SK-N-SH treated with all-trans-retinoic acid at 6 μM for 48 hours (cell line): ENCODE measurements at regions not wholly inside any gene's neighbourhood (a gene's known extent, or its start where the extent isn't known, plus 50 kb on each side); places are given as distances from the start of the nearest gene placed in this dataset.

Source experiments
- ATAC-seq: fragments of 200-7000 bp; cut with Tn5 transposase; 3 replicates; pipeline ENCODE4 v1.9.1; 2020; ENCODE audit warnings: mild to moderate bottlenecking, moderate library complexity
- ARNTL ChIP-seq: fragments of 450-650 bp; formaldehyde crosslinking; IDR thresholded peaks from 2 replicates; pipeline ENCODE4 v1.5.0; 2020; ENCODE audit warnings: low read depth, mild to moderate bottlenecking, moderate library complexity, borderline replicate concordance
- BACH2 ChIP-seq: fragments of 250-450 bp; sonication (Bioruptor Pico); IDR thresholded peaks from 2 replicates; pipeline ENCODE4 v1.9.0; 2021; ENCODE audit warnings: mild to moderate bottlenecking, borderline replicate concordance
- CSDC2 ChIP-seq: fragments of 250-450 bp; sonication (Bioruptor Pico); IDR thresholded peaks from 2 replicates; pipeline ENCODE4 v1.5.0; 2020; ENCODE audit warnings: mild to moderate bottlenecking, moderate library complexity
- ESRRG ChIP-seq: fragments of 250-450 bp; sonication (Bioruptor Pico); IDR thresholded peaks from 2 replicates; pipeline ENCODE4 v1.6.1; 2021; ENCODE audit warnings: mild to moderate bottlenecking
- GLIS3 ChIP-seq: fragments of 250-450 bp; sonication (Bioruptor Pico); IDR thresholded peaks from 2 replicates; pipeline ENCODE4 v1.5.0; 2020; ENCODE audit warnings: mild to moderate bottlenecking, moderate library complexity
- ISL1 ChIP-seq: fragments of 250-450 bp; sonication (Bioruptor Pico); IDR thresholded peaks from 2 replicates; pipeline ENCODE4 v2.1.2; 2022; ENCODE audit warnings: mild to moderate bottlenecking, moderate library complexity
- OSR1 ChIP-seq: fragments of 250-450 bp; sonication (Bioruptor Pico); IDR thresholded peaks from 2 replicates; pipeline ENCODE4 v1.8.0; 2022; ENCODE audit warnings: moderate library complexity, mild to moderate bottlenecking, inconsistent platforms
- PPARA ChIP-seq: fragments of 250-450 bp; sonication (Bioruptor Pico); IDR thresholded peaks from 2 replicates; pipeline ENCODE4 v1.5.0; 2020; ENCODE audit warnings: mild to moderate bottlenecking, borderline replicate concordance
- RARB ChIP-seq: fragments of 250-450 bp; sonication (Bioruptor Pico); IDR thresholded peaks from 2 replicates; pipeline ENCODE4 v1.8.0; 2021; ENCODE audit warnings: mild to moderate bottlenecking, moderate library complexity
- SNAI2 ChIP-seq: fragments of 250-450 bp; sonication (Bioruptor Pico); IDR thresholded peaks from 2 replicates; pipeline ENCODE4 v1.5.0; 2020; ENCODE audit warnings: mild to moderate bottlenecking, moderate library complexity
- TCF4 ChIP-seq: fragments of 250-450 bp; sonication (Bioruptor Pico); IDR thresholded peaks from 2 replicates; pipeline ENCODE4 v1.8.0; 2021; ENCODE audit warnings: mild to moderate bottlenecking, moderate library complexity, borderline replicate concordance
- TOX ChIP-seq: fragments of 250-450 bp; sonication (Bioruptor Pico); IDR thresholded peaks from 2 replicates; pipeline ENCODE4 v1.8.0; 2021; ENCODE audit warnings: mild to moderate bottlenecking, moderate library complexity, borderline replicate concordance
- ZC3H10 ChIP-seq: fragments of 250-450 bp; sonication (Bioruptor Pico); IDR thresholded peaks from 2 replicates; pipeline ENCODE4 v1.5.1; 2021; ENCODE audit warnings: mild to moderate bottlenecking, moderate library complexity
- ZFP3 ChIP-seq: fragments of 250-450 bp; sonication (Bioruptor Pico); IDR thresholded peaks from 2 replicates; pipeline ENCODE4 v1.5.0; 2020; ENCODE audit warnings: mild to moderate bottlenecking, moderate library complexity
- ZFP30 ChIP-seq: fragments of 450-650 bp; formaldehyde crosslinking; IDR thresholded peaks from 2 replicates; pipeline ENCODE4 v1.5.0; 2022; ENCODE audit warnings: mild to moderate bottlenecking, moderate library complexity
- ZNF565 ChIP-seq: fragments of 450-650 bp; formaldehyde crosslinking; conservative IDR thresholded peaks from 2 replicates; pipeline ENCODE4 v1.5.0; 2020; ENCODE audit warnings: low read depth, mild to moderate bottlenecking, moderate library complexity
- ZNF8 ChIP-seq: fragments of 450-650 bp; formaldehyde crosslinking; IDR thresholded peaks from 2 replicates; pipeline ENCODE4 v1.5.0; 2020; ENCODE audit warnings: mild to moderate bottlenecking, moderate library complexity
- TF ChIP-seq, protein P1 (sequence below): fragments of 250-450 bp; sonication (Bioruptor Pico); IDR thresholded peaks from 2 replicates; pipeline ENCODE4 v1.8.0; 2020; ENCODE audit warnings: mild to moderate bottlenecking, moderate library complexity, borderline replicate concordance
- TF ChIP-seq, protein P2 (sequence below): fragments of 250-450 bp; sonication (Bioruptor Pico); IDR thresholded peaks from 2 replicates; pipeline ENCODE4 v1.8.0; 2021; ENCODE audit warnings: low read depth, mild to moderate bottlenecking, moderate library complexity, borderline replicate concordance
- TF ChIP-seq, protein P3 (sequence below): fragments of 250-450 bp; sonication (Bioruptor Pico); IDR thresholded peaks from 2 replicates; pipeline ENCODE4 v1.5.1; 2020; ENCODE audit warnings: low read depth, mild to moderate bottlenecking, moderate library complexity
- TF ChIP-seq, protein P4 (sequence below): fragments of 250-450 bp; sonication (Bioruptor Pico); IDR thresholded peaks from 2 replicates; pipeline ENCODE4 v1.5.1; 2021; ENCODE audit warnings: mild to moderate bottlenecking, moderate library complexity

DNA sequence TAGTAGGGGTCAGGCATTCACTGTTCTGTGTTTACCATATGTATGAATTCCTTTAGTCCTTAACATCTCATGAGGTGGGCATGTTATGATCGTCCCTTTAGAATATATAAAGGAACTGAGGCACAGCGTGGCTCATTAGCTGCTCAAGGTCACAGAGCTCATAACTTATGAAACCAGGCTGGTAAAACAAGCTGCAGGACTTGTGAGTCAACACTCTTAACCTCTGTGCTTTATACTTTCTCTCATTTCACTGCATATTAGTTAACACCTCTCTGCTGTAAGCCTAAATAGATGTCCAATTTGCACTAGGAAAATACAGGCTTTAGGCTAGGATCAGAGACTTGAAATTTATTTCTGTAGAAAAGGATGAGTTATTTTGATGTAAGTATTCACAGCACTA is 180.3 kb upstream of the HDAC9 start:
- TF ChIP-seq ZC3H10 (no peak), TCF4 (CRISPR knock-in tag) (no peak), BACH2 (no peak), ARNTL (CRISPR knock-in tag) (no peak), ESRRG (CRISPR knock-in tag) (no peak), CSDC2 (CRISPR knock-in tag) (no peak)
- TF ChIP-seq, protein P1, sequence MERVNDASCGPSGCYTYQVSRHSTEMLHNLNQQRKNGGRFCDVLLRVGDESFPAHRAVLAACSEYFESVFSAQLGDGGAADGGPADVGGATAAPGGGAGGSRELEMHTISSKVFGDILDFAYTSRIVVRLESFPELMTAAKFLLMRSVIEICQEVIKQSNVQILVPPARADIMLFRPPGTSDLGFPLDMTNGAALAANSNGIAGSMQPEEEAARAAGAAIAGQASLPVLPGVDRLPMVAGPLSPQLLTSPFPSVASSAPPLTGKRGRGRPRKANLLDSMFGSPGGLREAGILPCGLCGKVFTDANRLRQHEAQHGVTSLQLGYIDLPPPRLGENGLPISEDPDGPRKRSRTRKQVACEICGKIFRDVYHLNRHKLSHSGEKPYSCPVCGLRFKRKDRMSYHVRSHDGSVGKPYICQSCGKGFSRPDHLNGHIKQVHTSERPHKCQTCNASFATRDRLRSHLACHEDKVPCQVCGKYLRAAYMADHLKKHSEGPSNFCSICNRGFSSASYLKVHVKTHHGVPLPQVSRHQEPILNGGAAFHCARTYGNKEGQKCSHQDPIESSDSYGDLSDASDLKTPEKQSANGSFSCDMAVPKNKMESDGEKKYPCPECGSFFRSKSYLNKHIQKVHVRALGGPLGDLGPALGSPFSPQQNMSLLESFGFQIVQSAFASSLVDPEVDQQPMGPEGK = no peak
- ATAC-seq = no peak

DNA sequence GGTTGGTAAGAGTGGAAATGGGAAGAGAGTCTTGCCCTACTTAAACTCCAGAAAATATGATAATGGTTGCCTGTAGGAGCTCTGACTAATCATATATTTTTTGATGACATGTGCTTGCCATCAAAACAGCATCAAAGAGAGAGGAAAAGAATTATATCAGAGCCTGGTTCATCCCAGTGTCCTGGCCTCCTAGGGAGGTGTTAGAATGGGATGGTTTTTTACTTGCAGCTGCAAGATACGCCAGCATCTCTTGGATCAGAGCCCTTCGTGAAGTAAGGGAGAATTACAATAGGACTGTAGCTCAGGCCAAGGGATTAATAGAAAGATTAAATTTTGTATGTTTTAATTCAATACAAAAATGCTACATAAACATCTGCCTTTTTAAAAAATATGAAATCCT is 177.6 kb upstream of the HDAC9 start:
- TF ChIP-seq PPARA (no peak), ZNF8 (CRISPR knock-in tag) (no peak), ESRRG (CRISPR knock-in tag) (no peak)
- ATAC-seq = no peak

DNA sequence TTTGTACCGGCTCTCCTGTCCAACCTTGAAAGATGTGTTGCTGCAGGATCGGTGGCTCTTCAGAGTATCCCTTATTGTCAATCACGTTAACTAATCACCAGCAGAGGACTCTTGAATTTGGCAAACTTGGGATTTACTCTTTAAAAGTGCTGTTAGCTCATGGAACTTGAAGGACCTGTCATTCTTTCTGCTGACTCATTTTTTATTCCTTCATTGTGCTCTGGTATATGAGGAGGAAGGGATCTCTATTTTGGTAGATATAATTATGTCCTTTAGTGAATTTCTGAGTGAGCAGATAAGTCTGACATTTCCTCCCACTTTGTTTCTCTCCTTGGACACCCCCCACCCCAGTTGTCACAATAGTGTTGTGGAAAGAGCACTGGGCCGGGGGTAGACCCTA is 175.1 kb upstream of the HDAC9 start:
- no peak for ATAC-seq
- TF ChIP-seq, protein P1 = no peak
- TF ChIP-seq PPARA = no peak

DNA sequence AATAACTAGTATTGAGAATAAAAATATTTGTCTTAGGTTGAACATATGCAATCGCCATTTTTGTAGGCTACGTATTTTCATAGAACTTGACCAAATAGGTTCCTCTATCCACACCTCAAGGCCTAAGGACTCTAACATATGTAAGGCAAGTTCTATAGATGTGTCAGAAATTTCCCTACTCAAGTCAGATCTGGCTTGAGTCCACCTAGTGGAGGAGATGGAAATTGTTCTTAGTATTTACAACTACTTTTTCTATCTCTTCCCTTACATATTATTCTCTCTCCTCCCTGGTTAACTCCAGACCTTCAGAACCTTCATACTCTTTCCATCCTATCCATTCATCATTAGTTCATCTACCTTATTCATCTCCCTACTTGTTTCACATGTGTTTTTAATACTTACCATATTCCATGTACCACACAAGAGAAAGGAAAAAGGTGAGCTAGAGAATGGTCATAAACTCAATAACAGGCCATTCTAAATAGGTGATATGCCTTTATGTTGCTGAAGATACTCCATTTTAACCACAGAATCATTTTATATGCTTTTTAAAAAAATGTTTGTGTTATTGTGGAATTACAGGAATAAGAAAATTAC is 174.5 kb upstream of the HDAC9 start:
- TF ChIP-seq ZNF565 (CRISPR knock-in tag) (no peak), RARB (no peak), BACH2 (no peak)
- TF ChIP-seq, protein P2, sequence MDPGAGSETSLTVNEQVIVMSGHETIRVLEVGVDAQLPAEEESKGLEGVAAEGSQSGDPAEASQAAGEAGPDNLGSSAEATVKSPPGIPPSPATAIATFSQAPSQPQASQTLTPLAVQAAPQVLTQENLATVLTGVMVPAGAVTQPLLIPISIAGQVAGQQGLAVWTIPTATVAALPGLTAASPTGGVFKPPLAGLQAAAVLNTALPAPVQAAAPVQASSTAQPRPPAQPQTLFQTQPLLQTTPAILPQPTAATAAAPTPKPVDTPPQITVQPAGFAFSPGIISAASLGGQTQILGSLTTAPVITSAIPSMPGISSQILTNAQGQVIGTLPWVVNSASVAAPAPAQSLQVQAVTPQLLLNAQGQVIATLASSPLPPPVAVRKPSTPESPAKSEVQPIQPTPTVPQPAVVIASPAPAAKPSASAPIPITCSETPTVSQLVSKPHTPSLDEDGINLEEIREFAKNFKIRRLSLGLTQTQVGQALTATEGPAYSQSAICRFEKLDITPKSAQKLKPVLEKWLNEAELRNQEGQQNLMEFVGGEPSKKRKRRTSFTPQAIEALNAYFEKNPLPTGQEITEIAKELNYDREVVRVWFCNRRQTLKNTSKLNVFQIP = no peak
- ATAC-seq = peak; percentile 87

DNA sequence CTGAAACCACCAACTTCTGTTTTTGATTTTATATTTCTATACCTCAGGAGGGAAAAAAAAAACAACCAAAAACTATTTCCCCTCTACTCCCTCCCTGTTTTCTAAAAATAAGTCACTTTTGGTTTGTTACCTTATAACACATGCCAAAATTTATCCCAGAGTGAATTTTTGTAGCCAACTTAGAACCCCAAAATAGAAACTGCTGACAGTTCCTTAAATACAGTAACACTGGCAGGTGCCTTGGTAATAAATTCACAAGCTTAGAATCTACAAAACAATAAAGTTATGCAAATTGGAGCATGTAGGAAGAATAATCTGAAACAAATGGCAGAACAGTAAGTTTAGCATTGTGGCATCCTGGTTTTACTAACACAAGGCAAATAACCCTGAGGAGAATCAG is 165.0 kb upstream of the HDAC9 start:
- ATAC-seq = no peak
- TF ChIP-seq TOX (CRISPR knock-in tag) = no peak
- TF ChIP-seq TCF4 (CRISPR knock-in tag) = no peak
- TF ChIP-seq, protein P1 = no peak
- TF ChIP-seq RARB = no peak
- no peak for TF ChIP-seq ZFP30 (CRISPR knock-in tag)
- no peak for TF ChIP-seq ZFP3 (CRISPR knock-in tag)
- no peak for TF ChIP-seq ISL1
- TF ChIP-seq PPARA = no peak
- TF ChIP-seq, protein P2 = no peak
- TF ChIP-seq, protein P3, sequence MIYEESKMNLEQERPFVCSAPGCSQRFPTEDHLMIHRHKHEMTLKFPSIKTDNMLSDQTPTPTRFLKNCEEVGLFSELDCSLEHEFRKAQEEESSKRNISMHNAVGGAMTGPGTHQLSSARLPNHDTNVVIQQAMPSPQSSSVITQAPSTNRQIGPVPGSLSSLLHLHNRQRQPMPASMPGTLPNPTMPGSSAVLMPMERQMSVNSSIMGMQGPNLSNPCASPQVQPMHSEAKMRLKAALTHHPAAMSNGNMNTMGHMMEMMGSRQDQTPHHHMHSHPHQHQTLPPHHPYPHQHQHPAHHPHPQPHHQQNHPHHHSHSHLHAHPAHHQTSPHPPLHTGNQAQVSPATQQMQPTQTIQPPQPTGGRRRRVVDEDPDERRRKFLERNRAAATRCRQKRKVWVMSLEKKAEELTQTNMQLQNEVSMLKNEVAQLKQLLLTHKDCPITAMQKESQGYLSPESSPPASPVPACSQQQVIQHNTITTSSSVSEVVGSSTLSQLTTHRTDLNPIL (CRISPR knock-in tag) = no peak
- no peak for TF ChIP-seq ZNF565 (CRISPR knock-in tag)
- TF ChIP-seq ESRRG (CRISPR knock-in tag) = no peak
- TF ChIP-seq, protein P4, sequence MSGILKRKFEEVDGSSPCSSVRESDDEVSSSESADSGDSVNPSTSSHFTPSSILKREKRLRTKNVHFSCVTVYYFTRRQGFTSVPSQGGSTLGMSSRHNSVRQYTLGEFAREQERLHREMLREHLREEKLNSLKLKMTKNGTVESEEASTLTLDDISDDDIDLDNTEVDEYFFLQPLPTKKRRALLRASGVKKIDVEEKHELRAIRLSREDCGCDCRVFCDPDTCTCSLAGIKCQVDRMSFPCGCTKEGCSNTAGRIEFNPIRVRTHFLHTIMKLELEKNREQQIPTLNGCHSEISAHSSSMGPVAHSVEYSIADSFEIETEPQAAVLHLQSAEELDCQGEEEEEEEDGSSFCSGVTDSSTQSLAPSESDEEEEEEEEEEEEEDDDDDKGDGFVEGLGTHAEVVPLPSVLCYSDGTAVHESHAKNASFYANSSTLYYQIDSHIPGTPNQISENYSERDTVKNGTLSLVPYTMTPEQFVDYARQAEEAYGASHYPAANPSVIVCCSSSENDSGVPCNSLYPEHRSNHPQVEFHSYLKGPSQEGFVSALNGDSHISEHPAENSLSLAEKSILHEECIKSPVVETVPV (CRISPR knock-in tag) = no peak
- no peak for TF ChIP-seq GLIS3 (CRISPR knock-in tag)
- TF ChIP-seq OSR1 (CRISPR knock-in tag) = no peak
- TF ChIP-seq SNAI2 (CRISPR knock-in tag) = no peak
